GM19035 (cell line): ENCODE measurements at regions not wholly inside any gene's neighbourhood (a gene's known extent, or its start where the extent isn't known, plus 50 kb on each side); places are given as distances from the start of the nearest gene placed in this dataset.

Experiments used
- ATAC-seq: cut with Tn5 transposase; IDR thresholded peaks from one replicate; pipeline ENCODE4 v1.9.1; 2021; ENCODE audit not compliant: unreplicated experiment

DNA sequence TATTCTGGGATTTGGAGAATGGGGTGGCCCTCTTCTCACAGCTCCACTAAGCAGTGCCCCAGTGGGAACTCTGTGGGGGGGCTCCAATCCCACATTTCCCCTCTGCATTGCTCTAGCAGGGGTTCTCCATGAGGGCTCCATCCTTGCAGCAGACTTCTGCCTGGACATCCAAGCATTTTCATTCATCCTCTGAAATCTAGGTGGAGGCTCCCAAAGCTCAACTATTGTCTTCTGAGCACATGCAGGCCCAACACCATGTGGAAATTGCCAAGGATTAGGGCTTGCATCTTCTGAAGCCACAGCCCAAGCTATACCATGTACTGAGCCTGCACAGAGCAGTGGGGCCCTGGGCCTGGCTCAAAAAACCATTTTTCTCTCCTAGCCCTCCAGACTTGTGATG is 162.4 kb upstream of the CWC22 start:
- ATAC-seq = no peak

DNA sequence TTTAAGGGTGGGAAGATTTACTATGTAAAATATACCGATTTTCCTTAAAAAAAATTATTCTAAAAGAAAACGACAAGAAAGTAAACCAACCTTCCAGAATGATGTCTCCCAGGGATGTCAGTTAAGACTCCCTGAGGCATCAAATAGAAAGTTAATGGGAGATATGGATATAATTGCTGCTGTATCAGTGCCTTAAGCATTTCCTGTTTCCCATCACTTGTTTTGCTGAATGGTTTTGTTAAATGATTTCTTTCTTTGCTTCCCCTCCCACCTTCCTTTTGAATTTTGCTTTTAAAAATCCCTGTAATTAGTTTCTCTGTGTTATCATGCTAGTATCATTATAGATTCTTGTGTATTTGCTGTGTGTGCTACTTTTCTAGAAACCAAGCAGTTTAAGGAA is 154.3 kb upstream of the CWC22 start:
- no peak for ATAC-seq

DNA sequence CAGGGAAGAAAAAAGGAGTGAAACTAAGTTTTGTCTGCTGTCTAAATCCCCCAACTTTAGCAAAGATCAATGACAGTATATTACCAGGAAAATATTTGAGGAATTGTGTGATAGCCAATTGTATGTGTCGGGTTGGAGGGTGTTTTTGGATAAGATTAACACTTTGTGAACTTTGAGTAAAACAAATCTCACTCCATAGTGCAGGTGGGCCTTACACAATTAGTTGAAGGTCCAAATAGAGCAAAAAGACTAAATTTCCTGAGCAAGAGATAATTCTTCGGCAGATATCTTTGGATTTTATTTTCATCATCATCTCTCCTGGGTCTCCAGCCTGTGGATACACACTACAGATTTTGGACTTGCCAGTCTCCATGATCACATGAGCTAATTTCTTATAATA is 152.8 kb upstream of the CWC22 start:
- no peak for ATAC-seq

DNA sequence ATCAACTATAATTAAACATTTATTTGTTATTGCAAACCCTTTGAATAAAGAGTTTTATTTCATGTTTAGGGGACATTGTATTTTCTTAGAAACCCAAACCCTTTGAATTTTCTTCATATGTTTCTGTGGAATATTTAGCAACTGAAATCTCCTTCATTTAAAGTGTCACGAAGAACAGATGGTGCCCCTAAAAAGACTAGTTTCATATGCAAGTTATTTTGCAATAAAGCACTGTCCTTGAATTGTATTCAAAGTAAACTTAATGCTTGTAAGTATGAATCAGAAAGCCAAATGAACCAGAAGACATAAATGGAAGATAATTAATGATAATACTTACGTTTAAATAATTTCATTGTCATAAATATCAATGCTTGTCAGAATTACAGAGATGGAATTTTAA is 151.9 kb upstream of the CWC22 start:
- no peak for ATAC-seq

DNA sequence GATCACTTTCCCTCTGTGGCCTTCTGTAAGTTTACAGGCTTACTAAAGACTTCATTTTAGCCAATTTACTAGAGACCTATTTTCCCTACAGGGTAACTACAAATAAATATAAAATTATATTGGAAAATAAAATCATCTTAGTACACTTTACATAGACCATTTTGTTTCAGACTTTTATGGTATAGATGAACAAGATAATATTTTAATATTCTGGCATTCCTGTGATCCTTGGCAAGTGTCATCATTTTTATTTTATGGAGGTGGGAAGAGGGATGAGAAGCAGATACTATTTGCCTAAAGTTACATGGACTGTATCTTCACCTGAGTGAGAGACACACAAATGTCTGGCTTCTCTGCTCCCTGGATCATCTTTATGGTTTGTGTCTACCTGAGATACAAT is 149.6 kb upstream of the CWC22 start:
- ATAC-seq = no peak

DNA sequence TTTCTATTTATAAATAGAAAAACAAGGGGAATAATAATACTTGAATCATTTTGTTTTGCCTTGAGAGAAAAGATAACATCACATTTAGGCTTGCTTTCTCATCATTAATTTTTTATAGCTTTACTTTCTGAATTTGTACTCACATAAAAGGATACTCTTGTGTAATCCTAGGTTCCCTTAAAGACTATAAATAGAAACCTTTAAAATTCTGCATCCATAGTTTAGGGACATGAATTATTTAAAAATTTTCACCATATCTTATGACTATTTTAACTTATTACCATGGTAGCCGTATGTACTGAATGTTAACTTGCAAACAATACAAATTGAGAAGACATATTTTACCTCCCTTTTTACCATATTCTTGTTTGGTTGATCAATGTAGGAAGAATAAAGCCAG is 143.5 kb upstream of the CWC22 start:
- ATAC-seq = no peak

DNA sequence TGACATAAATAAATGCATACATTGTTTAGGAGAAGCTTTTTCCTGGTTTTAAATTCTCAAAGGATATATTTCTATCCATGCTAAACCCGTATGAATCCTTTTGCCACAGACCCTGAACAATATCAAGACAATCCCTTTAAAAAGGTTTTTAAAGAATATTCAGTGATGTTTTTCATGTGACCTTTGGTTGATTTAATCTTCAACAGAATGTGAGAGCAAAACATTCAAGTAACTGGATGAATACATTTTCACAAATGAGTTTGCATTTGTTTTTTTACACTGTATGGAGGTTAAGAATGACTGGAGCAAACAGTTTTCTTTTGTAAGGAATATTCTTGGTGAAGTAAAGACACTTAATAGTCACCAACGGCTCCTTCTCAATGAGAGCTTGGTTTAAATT is 139.4 kb upstream of the CWC22 start:
- no peak for ATAC-seq

DNA sequence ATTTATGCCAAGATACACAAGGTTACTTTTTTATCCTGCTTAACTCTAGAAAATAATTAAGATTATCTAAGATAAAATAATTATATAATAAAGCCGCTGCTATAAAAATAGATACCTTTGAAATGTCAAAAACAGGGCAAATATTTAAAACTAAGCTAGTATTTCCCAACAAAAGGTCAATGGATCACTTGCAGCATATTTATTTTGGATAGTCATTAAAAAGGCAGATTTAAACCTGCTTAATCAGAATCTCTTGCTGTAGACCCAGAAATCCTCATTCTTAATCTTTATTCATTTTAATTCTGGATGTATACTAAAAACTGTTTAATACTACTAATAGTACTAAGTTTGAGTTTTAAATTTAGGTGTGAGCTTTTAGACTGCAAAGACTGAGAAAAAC is 139.0 kb upstream of the CWC22 start:
- no peak for ATAC-seq

DNA sequence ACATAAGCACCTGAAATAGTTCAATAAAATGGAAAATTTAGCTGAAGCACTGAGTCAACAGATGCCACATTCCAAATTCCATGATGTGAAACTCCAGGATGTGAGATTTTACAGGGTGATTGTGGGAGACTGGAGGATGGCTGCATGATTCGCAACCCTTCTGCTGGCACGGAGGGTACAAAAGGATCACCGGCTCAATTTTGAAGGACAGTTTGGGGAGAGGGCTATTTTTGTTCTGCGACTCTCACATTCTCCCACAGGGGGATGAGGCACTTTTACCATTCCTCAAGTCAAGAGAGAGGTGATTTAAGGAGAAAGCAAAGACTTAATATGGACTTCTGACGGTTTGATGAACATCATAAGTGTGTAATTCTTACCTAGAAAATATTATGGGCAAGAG is 138.1 kb upstream of the CWC22 start:
- no peak for ATAC-seq

DNA sequence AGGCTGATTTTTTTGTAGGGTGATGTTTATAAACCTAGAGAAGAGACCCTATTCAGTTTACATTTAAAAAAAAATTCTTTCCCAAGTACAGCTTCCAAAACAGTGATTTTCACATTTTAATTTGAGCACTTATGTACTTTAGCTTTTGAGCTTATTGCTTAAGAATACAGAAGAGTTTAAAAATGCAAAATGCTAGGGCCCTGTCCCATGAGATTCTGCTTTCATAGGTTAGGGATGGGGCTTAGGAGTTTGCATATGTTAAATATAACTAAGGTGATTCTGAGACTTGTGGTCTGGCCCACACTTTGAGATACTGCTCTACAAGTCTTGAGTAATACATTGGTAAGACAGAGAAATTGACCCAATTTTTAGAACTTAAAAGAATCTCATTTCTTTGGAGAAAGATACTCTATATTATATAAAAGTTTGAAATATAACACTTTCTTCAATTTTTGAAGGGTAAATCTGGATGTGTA is 137.3 kb upstream of the CWC22 start:
- ATAC-seq = no peak

DNA sequence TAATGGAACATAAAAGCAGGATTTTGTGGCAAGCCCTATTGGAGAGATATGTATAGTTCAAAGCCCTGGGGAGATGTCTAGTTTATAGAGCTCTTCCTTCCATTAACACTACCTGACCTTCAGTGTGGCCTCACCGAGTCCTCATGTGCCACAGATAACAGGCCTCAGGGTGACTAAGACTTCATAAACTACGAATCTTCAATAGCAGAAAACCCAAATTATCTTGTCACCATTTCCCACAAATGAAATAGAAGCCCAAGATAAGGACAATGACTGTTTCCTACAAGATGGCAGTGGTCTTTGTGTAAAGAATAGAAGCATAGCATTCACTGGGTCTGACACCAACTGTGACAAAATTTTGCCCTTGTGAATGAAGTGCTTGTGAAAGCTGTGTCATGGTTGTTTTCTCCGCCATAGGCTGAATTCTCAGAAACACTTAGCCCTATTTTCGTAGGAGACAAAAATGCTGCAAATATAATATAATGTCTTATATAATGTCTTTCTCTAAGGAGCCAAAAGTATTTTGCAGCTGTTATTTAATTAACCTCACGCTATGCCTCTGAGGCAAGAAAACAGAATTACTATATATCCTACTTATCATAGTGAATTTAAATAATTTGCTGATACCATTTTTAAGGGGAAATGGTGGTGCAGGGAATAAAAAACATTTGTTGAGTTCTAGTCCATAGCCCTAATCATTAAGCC is 136.7 kb upstream of the CWC22 start:
- no peak for ATAC-seq

DNA sequence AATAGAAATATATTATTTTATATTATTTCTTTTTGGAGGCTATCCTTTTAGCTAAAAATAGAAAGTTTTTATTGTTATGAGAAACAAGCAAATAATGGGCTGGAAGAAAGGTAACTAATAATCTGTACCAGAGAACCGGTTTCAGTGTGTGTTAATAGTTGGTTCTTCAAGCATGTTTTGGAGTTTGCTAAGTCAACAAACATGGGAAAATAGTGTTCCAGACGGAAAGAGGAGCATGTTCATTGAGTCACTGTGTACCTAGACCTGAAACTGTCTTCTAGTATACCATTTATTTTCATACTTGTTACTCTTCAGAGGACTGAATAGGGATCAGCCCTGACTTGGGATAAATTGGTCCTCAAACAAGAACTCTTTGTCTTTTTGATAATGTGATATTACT is 134.5 kb upstream of the CWC22 start:
- no peak for ATAC-seq

DNA sequence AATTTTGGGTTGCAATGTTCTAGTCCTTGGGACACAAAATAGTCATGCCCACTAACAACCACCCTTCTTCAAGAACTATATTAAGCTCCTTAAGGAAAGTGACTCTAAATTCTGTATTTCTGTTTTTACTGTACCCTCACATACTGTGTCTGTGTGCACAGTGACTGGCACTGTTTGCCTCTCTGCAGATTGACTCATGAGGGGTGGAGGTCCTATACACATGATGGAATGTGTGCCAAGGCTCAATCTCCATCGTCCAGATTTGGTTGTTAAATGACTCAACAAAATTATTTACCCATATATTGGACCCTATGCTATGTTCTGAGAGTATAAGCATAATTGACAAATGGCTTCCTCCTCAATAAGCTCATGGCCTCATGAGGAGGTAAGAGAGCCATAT is 126.6 kb upstream of the CWC22 start:
- no peak for ATAC-seq

DNA sequence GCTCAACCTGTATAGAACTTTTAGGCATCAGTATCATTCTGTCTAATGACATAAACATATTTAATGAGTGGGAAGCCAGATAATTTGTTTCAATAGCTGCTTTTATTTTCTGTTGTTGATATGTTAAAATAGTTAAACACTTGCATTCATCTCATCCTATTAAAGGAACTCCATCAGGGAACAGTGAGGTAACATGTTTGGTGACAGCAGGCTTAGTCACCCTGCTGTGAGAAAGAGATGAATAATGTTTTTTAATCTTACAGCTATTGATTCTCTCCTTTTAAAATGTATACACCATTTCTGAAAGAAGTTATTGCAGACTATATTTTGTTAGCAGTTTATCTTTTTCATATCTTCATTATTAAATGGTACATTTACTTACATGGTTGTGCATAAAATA is 123.3 kb upstream of the CWC22 start:
- ATAC-seq = no peak

DNA sequence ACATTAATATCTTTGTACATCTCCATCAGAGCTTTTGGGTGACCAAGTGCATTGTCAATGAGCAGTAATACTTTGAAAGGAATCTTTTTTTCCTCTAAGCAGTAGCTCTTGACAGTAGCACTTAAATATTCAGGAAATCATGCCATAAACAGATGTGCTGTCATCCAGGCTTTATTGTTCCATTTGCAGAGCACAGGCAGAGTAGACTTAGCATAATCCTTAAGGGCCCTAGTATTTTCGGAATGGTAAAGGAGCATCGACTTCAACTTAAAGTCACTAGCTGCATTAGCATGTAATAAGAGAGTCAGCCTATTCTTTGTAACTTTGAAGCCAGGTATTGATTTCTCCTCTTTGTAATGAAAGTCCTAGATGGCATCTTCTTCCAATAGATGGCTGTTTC is 121.8 kb upstream of the CWC22 start:
- ATAC-seq = no peak

DNA sequence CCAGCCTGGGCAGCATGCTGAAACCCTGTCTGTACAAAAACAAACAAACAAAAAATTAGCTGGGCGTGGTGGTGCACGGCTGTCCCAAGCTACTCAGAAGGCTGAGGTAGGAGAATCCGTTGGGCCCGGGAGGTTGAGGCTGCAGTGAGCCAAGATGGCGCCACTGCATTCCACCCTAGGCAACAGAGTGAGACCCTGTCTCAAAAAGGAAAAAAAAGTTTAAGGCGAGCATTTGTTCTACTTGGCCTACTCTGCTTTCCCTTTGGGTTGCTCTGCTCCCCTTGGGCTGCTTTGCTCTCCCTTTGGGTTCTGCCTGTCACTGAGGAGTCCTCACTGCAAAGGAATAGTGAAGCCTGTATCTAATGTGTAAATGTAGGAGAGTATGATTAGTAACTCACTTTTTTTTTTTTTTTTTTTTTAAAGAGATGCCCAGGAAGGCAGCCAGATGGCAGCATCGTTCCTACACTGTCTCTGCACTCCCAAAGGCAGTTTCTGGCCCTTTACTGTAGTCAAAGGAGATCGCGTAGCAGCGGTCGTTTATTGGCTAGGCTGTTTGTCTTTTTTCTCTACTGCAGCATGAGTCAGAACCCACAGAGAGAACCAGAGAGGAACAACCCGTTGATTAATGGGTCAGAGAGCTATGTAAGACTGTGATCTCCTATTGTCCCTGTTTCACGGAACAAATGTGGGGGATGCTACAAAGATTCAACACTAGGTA is 118.3 kb upstream of the CWC22 start:
- ATAC-seq = peak; percentile 71

DNA sequence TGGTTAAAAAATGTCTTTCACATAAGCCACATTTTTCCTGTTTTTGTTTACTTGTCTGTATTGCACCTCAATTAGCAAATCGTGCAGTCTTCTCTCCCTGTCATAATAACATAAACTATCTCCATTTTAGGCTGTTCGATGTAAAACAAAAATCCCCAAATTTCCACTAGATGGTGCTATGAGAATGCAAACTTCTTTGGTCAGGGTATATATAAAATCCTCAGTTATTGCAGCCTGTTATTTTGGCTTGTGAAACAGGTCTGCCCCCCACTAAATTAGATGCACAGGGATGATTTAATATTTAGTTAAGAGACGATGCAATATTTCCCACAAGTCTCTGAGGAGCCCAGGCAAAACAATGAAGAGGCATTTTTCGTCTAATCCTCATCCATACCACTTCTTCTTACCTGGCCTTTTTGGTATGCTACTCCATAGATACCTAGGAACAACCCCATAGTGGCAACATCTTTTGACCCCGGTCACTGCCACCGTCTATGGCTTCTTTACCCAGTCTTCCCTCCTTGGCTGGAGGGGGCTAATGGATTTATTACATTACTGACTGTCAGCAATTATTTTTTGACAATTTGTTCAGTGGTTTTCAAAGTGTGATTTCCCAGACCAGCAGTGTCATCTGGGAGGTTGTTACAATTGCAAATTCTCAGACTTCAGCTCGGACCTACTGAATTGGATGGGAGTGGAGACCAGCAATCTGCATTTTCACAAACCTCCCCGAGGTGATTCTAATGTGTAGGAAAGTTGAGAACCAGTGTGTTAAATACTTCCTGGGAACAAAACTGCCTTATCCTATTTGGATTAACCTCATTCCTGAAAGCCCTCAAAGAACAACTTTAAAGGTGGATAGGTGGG is 117.4 kb upstream of the CWC22 start:
- ATAC-seq = peak; percentile 64

DNA sequence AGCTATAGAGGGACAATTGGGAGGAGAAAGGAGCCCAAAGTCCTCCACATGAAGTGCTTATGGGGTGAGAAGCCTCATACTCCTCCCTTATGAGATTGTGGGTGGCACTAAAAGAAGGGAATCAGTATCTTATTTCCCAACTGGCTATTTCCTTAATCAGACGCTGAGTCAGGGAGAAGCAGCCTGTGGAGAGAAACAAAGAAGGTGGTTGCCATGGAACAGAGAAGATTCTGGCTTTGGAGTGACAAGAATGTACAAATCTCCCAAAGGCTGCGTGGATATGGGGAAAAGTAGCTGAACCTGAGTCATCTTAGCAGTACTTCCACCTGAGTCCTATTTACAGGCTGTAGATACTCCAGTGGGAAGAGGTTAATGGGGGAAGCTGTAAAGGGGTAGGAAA is 115.8 kb upstream of the CWC22 start:
- no peak for ATAC-seq

DNA sequence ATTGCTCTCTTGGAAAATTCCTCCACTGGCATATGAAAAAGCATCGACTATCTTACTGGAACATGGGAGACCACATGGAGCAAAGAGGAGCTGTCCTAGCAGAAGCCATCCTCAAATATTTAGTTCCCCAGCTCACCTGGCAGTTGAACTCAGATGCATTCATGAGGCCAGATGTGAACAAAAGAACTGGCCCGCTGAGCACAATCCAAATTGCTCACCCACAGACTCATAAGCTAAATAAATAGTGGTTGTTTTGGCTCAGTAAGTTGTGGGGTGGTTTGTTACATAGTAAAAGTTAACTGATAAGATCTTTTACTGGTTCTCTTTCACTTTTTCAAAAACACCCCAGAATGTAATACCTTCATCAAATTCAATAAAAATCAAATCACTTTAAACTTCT is 108.6 kb upstream of the CWC22 start:
- no peak for ATAC-seq

DNA sequence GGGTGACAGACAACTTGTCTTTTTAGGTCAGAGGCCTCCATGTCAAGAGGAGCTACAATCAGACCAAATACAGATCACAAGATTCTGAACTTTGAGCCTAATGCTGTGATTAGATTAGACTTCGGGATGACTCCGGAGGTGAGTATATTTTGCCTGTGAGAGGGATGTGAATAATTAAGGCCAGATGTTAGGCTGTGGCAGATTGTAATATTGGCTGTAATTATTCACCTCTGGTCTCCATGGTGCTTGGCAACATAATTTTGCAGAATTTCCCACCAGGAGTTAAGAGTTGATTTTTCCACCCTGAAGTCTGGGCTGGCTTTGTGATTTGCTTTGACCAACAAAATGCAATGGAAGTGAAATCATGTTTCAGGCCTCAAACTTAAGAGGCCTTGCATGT is 108.2 kb upstream of the CWC22 start:
- ATAC-seq = no peak

DNA sequence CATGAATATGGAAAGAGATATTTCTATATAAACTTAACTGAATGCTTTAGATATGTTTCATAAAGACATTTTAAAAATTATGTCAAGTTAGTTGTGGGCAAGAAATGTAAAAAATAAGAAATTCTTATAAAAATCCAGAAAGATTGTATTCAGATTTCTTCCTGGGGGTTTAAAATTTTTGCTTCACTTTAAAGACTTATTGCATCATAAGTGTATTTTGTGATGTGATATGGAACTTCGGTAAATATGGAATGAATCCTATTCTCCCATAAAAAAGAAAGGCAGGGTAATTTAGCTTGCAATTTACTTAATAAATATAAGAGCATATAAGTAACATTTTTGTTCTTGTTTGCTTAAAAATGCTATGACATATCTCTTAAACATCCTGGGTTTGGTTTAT is 104.8 kb upstream of the CWC22 start:
- no peak for ATAC-seq

DNA sequence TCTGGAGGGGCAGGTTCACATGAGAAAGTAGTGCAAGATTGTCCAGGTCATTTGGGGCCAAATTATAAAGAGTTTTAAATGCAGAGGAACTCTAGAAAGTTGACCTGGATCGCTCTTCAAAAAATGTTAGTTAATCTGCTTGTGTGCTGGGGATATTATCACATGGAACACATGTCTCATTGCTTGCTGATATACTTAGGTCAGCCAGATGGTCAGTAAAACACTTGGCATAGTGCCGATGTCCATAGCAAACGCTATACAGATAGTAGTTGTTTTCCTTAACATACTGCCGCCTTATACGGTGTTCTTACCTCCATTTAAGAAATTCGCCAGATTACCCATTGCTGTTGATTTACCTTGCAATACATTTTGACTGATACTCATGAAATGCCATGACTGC is 103.4 kb upstream of the CWC22 start:
- ATAC-seq = no peak
